NCI-H460 (cell line): ENCODE measurements at regions not wholly inside any gene's neighbourhood (a gene's known extent, or its start where the extent isn't known, plus 50 kb on each side); places are given as distances from the start of the nearest gene placed in this dataset.
A peak's percentile ranks its signal among the peaks of the same experiment; 100 is the strongest.

Experiments used
- DNase-seq: peaks from one replicate; pipeline ENCODE4 v3.0.0-alpha.2; 2016; ENCODE audit warnings: low read depth; ENCODE audit errors: extremely low read depth

GRCh38 chr7:42338231-42338915 lies 101.4 kb upstream of the GLI3 start:
- no peak for DNase-seq

DNA sequence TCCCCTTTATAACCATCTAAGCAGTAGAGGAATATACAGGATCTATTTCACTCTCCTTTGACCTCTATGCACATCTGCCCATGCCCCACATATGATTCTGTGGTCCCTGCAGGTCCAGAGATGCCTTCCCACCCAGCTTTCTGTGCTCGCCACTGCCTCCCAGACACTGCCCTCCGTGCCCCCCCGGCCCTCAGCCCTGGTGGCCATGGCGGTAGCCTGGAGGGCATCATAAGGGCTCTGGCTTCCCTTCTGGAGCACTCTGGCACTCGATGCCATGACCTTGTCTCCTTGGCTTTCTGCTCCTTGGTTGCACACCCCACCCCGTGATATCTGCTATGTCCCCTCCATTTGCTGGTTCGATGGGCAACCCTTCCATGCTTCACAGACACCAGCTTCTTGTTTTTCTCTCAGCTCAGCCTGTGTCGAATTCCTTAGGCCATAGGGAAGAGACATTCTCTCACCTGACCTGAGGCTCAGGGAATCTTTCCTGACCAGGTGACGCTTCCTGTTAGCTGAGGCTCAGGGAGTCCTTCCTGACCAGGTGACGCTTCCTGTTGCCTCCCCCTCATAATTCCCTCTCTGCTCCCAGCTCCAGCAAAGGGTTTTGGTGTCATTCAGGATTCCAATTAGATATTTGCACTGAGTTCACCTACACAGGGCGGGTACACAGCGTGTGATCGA lies 100.4 kb upstream of the GLI3 start:
- no peak for DNase-seq

- no peak for DNase-seq
Measured at GRCh38 chr7:42332605-42333222, 95.7 kb upstream of the GLI3 start.

DNA sequence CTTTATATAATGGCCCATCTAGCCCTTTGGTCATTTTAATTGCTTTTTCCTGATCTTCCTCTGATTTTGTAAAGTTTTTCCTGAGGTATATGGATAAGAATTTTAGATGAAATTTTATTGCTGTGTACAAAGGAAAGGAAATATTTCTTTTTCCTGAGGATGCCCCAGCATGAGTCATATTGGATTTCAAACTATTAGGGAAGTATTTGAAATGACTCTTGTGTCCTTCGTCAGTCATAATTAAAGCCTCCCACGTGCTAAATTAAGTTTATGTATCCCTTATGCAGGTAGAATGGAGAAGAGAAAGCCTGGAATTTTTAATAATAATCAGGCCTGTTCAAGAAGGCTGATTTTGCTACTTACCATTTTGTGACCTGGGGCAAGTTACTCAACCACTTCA lies 82.6 kb upstream of the GLI3 start:
- DNase-seq = no peak

GRCh38 chr7:42315631-42316030 lies 78.6 kb upstream of the GLI3 start:
- DNase-seq = no peak

DNA sequence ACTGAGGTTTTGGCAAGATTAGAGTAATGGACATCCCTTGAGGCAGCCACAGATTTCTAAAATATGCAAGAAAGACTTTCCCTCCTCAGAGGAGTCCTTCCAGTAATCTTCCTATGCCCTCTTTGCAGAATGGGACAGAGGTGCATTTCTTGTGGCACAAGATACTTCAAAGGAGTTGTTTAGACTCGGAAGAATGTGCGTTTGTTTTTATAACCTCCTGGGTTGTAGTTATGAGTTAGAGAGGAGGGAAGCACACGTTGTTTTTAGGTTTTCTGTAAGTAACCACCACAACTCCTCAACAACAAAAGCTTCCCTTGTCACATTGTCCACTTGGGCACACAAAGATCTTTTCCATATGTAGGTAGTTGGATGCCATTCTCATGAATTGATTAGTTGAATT lies 78.1 kb upstream of the GLI3 start:
- no peak for DNase-seq

- no peak for DNase-seq
Measured at GRCh38 chr7:42314696-42315095, 77.7 kb upstream of the GLI3 start.

- no peak for DNase-seq
Measured at GRCh38 chr7:42311195-42311594, 74.2 kb upstream of the GLI3 start.

- DNase-seq = peak; percentile 65
Measured at GRCh38 chr7:42292991-42293521, 56.0 kb upstream of the GLI3 start.

GRCh38 chr7:42289473-42289872 lies 52.5 kb upstream of the GLI3 start:
- DNase-seq = no peak
